ENCODE measurements at regions not wholly inside any gene's neighbourhood (a gene's known extent, or its start where the extent isn't known, plus 50 kb on each side); places are given as distances from the start of the nearest gene placed in this dataset.

GRCh38 chr4:82266345-82266744, 107.4 kb downstream of the HNRNPD start:
- TF ChIP-seq CTCF (IDR thresholded peaks at IDR 0.05; ENCODE audit: control extremely low read depth in 1 of 3, insufficient read depth in 1 of 3, low read depth in 1 of 3, low read length in 3 of 3) (no peak), CREB1 (IDR thresholded peaks at IDR 0.05) (no peak), EZH2 (IDR thresholded peaks at IDR 0.05; ENCODE audit: low read depth, low read length, severe bottlenecking) (no peak), POLR2A (IDR thresholded peaks at IDR 0.05; ENCODE audit: control extremely low read depth in 1 of 2, low read depth in 2 of 2, low read length in 2 of 2) (no peak), MAFK (IDR thresholded peaks at IDR 0.05; ENCODE audit: low read depth, low read length) (no peak)

All from H1 (cell line).